HT-29 (cell line): ENCODE measurements at regions not wholly inside any gene's neighbourhood (a gene's known extent, or its start where the extent isn't known, plus 50 kb on each side); places are given as distances from the start of the nearest gene placed in this dataset.

ENCODE experiments used
- DNase-seq: peaks from one replicate; pipeline ENCODE4 v3.0.0-alpha.2; 2015; ENCODE audit warnings: low spot score

DNA sequence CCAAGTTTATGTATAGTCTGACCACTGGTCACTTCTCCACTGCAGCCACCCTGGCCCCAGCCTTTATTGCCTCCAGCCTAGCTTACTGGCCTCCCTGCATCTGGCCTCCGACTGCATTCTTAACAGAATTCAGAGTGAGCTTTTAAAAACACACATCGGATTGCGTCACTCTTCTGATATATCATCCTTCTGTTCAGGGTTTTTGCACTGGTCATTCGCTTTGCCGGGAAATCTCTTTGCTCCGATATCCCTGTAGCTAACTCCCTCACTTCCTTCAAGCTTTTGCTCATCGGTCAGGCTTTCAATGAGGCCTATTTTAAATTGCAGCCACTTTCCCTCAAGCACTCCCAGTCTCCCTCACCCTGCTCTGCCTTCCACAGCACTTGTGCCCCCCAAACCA, 101.6 kb upstream of the DLX2 start:
- DNase-seq, result no peak

DNA sequence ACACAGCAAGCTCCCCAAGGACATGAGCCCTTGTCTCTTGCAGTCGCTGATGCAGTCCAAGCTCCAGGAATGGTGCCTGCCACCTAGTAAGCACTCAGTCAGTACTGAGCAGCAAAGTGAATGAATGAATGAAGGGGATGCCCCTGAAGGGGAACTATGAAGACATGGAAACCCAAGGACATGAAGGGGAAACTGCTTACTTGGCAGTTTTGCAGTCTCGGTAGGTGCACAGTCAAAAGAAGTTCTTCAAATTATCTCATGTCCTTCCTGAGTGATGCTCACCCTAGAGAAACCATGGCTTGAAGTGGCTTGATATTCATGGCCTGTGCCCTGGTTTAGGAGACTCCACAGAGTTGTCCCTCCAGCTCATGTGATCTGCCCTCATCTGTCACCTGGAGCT, 102.1 kb upstream of the DLX2 start:
- DNase-seq, result no peak

- DNase-seq, result no peak
These were observed 102.6 kb upstream of the DLX2 start for GRCh38 chr2:172205292-172205691.

- DNase-seq, result no peak
These were observed 105.2 kb upstream of the DLX2 start for GRCh38 chr2:172207911-172208310.

- no peak for DNase-seq
These were observed 106.2 kb upstream of the DLX2 start for GRCh38 chr2:172208791-172209325.

GRCh38 chr2:172210599-172210998, 107.9 kb upstream of the DLX2 start:
- no peak for DNase-seq

DNA sequence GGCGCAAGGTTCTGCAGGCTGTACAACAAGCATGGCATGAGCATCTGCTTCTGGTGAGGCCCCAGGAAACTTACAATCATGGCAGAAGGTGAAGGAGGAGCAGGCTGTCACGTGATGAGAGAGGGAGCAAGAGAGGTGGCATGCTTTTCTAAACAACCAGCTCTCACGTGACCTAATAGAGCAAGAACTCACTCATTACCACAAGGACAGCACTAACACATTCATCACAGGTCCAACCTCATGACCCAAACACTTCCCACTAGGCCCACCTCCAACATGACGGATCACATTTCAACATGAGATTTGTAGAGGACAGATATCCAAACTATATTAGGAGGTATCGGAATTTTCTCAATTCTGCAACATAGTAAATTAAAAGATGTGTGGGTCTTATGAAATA, 108.8 kb upstream of the DLX2 start:
- DNase-seq, result no peak

- no peak for DNase-seq
These were observed 110.6 kb upstream of the DLX2 start for GRCh38 chr2:172213116-172213860.

DNA sequence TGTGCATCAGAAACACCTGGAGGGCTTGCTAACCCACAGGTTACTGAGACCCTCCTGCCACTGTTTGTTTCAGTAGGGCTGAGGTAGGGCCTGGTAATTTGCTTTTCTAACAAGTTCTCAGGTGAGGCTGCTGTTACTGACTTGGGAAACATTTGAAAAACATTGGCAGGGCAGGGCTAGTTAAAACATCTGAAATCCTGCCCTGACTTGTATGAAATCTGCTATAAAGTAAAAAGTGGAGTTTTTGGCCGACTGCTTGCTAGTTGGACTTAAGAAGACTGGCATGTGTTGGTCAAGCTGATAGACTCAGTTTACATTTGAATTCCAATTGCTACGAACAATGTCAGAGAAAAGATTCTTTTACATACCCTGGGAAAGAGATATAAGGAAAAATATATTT, 111.6 kb upstream of the DLX2 start:
- no peak for DNase-seq

DNA sequence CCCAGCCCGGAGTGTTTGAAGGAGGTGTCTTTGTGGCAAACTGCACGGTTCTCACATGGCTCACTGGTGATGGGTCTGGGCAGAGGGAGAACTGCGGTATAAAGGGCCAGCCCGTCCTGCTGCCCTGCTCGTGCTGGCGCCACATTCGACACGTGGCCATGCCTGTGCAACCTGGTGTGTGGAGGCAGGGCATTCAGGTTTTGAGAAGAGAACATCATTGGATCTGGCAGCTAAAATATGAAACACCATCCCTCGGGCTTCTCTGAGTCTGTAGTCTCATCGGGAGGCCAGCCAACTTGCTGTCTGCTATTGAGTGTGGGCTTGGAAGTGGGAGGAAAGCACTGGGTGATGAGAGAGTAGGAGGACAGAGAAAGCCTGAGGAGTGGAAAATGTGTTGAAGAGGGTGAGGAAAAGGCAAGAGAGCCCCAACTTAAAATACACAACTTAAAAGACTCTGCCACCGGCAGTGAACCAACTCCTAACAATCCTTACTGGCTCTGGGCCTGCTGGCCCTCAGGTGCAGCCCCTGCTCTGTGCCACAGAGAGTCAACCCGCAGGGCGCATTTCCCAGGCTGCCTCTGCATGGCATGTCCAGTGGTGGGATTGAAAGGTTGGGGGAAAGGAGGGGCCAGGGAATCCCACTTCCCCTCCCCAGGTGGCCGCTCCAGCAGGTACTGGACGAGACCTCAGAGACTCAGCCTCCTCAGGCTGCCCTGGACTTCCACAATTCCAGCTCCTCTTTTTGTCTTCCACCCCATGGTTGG, 112.7 kb upstream of the DLX2 start:
- DNase-seq, result no peak

DNA sequence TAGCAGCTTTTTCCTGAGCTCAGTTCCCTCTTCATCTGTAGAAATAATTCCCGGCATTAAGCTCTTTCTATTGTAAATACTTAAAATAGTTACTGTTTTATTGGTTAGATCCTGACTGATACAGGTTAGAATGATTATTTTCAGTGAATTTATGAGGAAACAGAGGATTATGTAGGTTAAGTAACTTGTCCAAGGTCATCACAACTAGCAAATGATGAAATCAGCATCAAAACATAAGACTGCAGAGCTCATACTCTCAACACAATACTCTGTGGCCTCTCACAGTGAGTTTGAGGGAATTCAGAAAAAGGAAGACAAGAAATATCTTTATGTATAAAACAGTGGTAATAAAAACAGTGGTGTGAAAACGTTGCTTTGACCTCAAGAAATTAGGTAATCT, 113.2 kb upstream of the DLX2 start:
- DNase-seq, result no peak

- no peak for DNase-seq
These were observed 113.8 kb upstream of the DLX2 start for GRCh38 chr2:172216477-172216876.

DNA sequence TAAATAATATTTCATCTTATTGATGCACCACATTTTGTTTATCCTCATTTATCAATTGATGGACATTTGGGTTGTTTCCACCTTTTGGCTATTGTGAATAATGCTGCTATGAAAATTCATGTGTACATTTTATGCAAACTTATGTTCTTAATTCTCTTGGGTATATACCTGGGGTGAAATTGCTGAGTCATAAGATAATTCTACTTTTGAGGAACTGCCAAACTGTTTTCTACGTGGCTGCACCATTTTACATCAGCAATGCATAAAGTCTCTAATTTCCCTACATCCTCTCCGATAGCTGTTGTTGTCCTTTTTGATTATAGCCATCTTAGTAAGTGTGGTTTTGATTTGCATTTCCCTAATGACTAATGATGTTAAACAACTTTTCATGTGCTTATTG, 116.5 kb upstream of the DLX2 start:
- no peak for DNase-seq

DNA sequence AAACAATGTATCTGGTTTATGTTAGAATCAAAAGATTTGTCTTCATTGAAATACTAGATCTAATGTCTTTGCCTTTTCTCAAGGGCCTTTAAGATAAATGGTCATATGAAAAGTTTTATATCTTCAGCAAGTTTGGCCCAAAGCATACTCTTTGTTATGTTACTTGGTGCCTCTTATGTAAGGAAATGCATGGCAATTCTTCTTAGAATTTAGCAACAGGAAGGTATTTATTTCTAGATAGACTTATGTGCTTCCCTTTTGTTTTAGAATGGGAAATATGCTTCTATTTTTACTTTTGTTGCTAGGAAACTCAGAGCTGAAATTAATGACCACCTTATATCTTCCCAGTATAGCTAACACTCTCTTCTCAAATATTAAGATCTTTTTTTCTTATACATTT, 117.4 kb upstream of the DLX2 start:
- DNase-seq, result no peak

DNA sequence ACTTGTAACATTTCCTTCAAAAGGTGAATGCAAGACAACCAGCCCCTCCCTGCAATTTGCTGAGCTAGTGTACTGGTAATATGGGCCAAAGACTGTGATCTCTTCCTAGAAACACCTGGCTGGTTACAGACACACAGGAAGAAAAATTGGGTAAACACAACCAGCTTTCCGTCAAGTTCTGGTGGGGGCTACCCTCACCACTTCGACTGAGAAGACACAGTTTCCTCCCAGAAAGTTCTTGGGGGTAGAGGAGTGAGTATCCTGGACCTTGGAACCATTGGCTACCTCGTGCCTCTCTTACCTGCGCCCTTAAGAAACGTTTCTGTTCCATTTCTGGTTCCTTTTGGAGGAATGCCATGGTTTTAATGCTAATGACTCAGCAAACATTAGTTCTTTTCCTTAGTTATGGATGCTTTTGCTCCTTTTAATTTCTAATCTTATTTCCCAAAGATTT, 120.9 kb upstream of the DLX2 start:
- DNase-seq, result no peak

GRCh38 chr2:172225786-172226185, 123.1 kb upstream of the DLX2 start:
- DNase-seq, result no peak

DNA sequence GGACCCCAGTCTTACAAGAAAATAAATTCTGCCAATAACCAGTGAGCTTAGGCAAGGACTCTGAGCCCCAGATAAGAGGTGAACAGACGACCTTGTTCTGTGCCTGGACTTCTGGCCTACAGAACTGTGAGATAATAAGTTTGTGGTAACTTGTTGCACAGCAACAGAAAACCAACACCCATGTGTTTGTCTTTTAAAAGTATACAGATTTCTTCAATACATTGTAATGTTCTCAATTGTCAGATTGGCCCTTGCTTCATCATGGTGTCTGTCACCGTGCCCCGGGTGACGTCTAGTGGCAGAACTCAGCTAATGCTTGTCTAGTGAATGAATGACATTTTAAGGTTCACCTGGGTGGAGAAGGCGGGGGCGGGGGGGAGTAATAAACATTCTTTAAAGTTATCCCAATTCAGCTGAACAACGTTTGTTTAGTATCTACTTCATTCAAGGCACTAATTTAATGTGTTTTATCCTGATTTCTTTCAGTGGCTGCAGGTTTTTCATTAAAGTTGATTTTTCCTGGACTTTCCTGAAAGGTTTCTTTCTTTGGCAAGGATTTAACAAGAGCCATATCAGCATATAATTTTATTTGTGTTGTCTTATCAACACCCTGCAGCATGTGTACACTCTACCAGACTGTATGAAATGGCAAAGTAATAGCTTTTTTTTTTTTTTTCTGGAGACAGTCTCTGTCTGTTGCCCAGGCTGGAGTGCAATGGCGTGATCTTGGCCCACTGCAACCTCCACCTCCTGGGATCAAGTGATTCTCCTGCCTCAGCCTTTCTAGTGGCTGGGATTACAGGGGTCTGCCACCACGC, 123.8 kb upstream of the DLX2 start:
- DNase-seq, result peak; percentile 76

GRCh38 chr2:172227719-172228118, 125.0 kb upstream of the DLX2 start:
- DNase-seq, result no peak

- no peak for DNase-seq
These were observed 125.6 kb upstream of the DLX2 start for GRCh38 chr2:172228177-172228808.

GRCh38 chr2:172229125-172229524, 126.4 kb upstream of the DLX2 start:
- DNase-seq, result peak; percentile 48

DNA sequence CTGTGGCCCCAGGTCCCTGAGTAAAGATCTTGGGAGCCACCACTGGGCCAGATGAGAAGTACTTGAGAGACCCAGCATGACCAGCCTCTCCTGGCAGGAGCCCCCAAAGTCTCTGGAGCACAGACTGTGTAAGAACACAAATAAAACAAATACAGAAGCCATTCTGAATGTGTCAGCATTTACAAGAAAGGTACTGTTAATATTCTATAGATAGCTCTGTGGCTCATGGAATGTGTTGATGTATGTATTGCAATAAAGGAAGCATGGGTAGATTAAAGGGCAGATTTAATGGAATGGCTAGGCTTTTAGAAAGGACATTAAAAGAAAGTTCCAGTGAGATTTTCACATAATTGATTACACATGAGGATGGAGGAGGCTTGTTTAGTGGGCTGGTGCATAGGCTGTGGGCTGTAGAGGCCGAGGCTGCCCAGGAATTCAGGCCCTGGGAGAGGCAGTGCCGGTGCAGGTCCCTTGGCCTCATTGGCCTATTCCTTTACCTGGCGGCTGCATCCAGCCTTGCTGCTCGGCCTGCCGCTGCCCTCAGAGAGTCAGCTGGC, 127.7 kb upstream of the DLX2 start:
- DNase-seq, result no peak
